KMS-11 (cell line): ENCODE measurements at regions not wholly inside any gene's neighbourhood (a gene's known extent, or its start where the extent isn't known, plus 50 kb on each side); places are given as distances from the start of the nearest gene placed in this dataset.

Source experiments
- H2AFZ ChIP-seq: fragments of 200-600 bp; sonication (generic); 2 replicates; pipeline ENCODE4 v1.6.1; 2016; ENCODE audit warnings: antibody characterized with exemption, mixed run types, low read depth
- H3K27ac ChIP-seq: fragments of 200-600 bp; sonication (generic); 2 replicates; pipeline ENCODE4 v1.6.1; 2016; ENCODE audit warnings: mild to moderate bottlenecking, mixed run types
- H3K27me3 ChIP-seq: fragments of 200-600 bp; sonication (generic); 2 replicates; pipeline ENCODE4 v1.6.1; 2017; ENCODE audit warnings: mild to moderate bottlenecking, low read depth, mixed run types, moderate library complexity; ENCODE audit not compliant: insufficient read depth
- H3K36me3 ChIP-seq: fragments of 200-600 bp; sonication (generic); 2 replicates; pipeline ENCODE4 v1.6.1; 2017; ENCODE audit warnings: mild to moderate bottlenecking, mixed run types; ENCODE audit not compliant: insufficient read depth
- H3K4me1 ChIP-seq: fragments of 200-600 bp; sonication (generic); 2 replicates; pipeline ENCODE4 v1.6.1; 2016; ENCODE audit warnings: mild to moderate bottlenecking, low read depth, mixed run types; ENCODE audit not compliant: poor library complexity, severe bottlenecking
- H3K4me2 ChIP-seq: fragments of 200-600 bp; sonication (generic); 2 replicates; pipeline ENCODE4 v1.7.0; 2016; ENCODE audit warnings: mild to moderate bottlenecking, mixed run types
- H3K4me3 ChIP-seq: fragments of 200-600 bp; sonication (generic); IDR thresholded peaks from 2 replicates; pipeline ENCODE4 v1.6.1; 2017; ENCODE audit warnings: low read depth, low read length, mixed read lengths; ENCODE audit not compliant: insufficient read depth
- H3K79me2 ChIP-seq: fragments of 200-600 bp; sonication (generic); 2 replicates; pipeline ENCODE4 v1.6.1; 2016; ENCODE audit warnings: low read depth, mixed run types; ENCODE audit not compliant: insufficient read depth
- H3K9ac ChIP-seq: fragments of 200-600 bp; sonication (generic); 2 replicates; pipeline ENCODE4 v1.6.1; 2016; ENCODE audit warnings: mild to moderate bottlenecking, mixed run types
- H4K20me1 ChIP-seq: fragments of 200-600 bp; sonication (generic); 2 replicates; pipeline ENCODE4 v1.6.1; 2016; ENCODE audit warnings: mild to moderate bottlenecking, mixed run types; ENCODE audit not compliant: insufficient read depth
- CTCF ChIP-seq: fragments of 200-600 bp; sonication (generic); conservative IDR thresholded peaks from 2 replicates; pipeline ENCODE4 v1.6.1; 2017; ENCODE audit warnings: low read depth, mild to moderate bottlenecking, antibody characterized with exemption, low read length, moderate library complexity, mixed read lengths

- H3K4me2 ChIP-seq: no peak overlapping the region
- no peaks in the 10 kb centered on the region for H3K4me1 ChIP-seq
- no peaks in the 10 kb centered on the region for H3K36me3 ChIP-seq
- no peak overlapping the region for H3K9ac ChIP-seq
- H3K27ac ChIP-seq: no peak overlapping the region
- H3K79me2 ChIP-seq: no peaks in the 10 kb centered on the region
- no peak overlapping the region for H3K4me3 ChIP-seq
- no peak for TF ChIP-seq CTCF
- no peak overlapping the region for H2AFZ ChIP-seq
- H3K27me3 ChIP-seq: no peaks in the 10 kb centered on the region
- no peaks in the 10 kb centered on the region for H4K20me1 ChIP-seq
These were observed 83.3 kb upstream of the PCDH8 start for GRCh38 chr13:52931539-52932431.

GRCh38 chr13:52931131-52931530, 82.7 kb upstream of the PCDH8 start:
- H2AFZ ChIP-seq: no peak overlapping the region
- H3K36me3 ChIP-seq: no peaks in the 10 kb centered on the region
- no peak overlapping the region for H3K27ac ChIP-seq
- no peaks in the 10 kb centered on the region for H4K20me1 ChIP-seq
- no peak overlapping the region for H3K4me3 ChIP-seq
- no peak for TF ChIP-seq CTCF
- no peak overlapping the region for H3K4me2 ChIP-seq
- H3K9ac ChIP-seq: no peak overlapping the region
- no peaks in the 10 kb centered on the region for H3K4me1 ChIP-seq
- no peaks in the 10 kb centered on the region for H3K79me2 ChIP-seq
- no peaks in the 10 kb centered on the region for H3K27me3 ChIP-seq

GRCh38 chr13:52929846-52930245, 81.4 kb upstream of the PCDH8 start:
- H2AFZ ChIP-seq: no peak overlapping the region
- no peaks in the 10 kb centered on the region for H3K36me3 ChIP-seq
- H3K9ac ChIP-seq: no peak overlapping the region
- no peak overlapping the region for H3K4me2 ChIP-seq
- no peak overlapping the region for H3K27ac ChIP-seq
- no peaks in the 10 kb centered on the region for H3K4me1 ChIP-seq
- H3K79me2 ChIP-seq: no peaks in the 10 kb centered on the region
- TF ChIP-seq CTCF: no peak
- no peaks in the 10 kb centered on the region for H4K20me1 ChIP-seq
- H3K4me3 ChIP-seq: no peak overlapping the region
- H3K27me3 ChIP-seq: no peaks in the 10 kb centered on the region

GRCh38 chr13:52926971-52927370, 78.5 kb upstream of the PCDH8 start:
- H3K27me3 ChIP-seq: no peaks in the 10 kb centered on the region
- H3K4me2 ChIP-seq: no peak overlapping the region
- H2AFZ ChIP-seq: no peak overlapping the region
- no peaks in the 10 kb centered on the region for H3K36me3 ChIP-seq
- H3K4me1 ChIP-seq: no peaks in the 10 kb centered on the region
- H3K4me3 ChIP-seq: no peak overlapping the region
- no peaks in the 10 kb centered on the region for H3K79me2 ChIP-seq
- no peaks in the 10 kb centered on the region for H4K20me1 ChIP-seq
- H3K9ac ChIP-seq: no peak overlapping the region
- TF ChIP-seq CTCF: no peak
- H3K27ac ChIP-seq: no peak overlapping the region
